SW 1271 (cell line): ENCODE measurements at regions not wholly inside any gene's neighbourhood (a gene's known extent, or its start where the extent isn't known, plus 50 kb on each side); places are given as distances from the start of the nearest gene placed in this dataset.

Source experiments
- DNase-seq, 2 experiments: peaks; one replicate each; lab custom pipeline; 2025; lab: John Stamatoyannopoulos, UW

DNA sequence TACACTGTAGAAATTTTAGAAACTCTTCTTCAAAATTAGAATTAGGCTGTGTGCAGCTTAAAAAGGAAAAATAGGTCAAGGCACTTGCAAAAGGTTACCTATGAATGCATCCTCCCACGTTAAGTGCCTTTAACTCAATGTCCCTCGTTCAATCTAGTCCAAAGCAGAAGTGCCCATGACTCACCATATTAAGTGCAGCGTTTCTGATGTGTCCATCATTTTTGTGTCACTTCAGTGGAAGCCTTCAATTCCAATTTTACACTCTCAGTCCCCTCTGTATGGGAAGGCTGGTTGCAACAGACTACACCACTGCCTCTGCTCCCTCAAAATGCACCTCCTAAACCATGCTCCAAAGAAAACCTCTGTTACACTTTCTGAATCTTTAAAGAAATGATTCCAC, 53.4 kb downstream of the FOXB1 start:
- DNase-seq, result no peak

GRCh38 chr15:60059186-60059585, 55.1 kb downstream of the FOXB1 start:
- no peak for DNase-seq

- DNase-seq, result no peak
These were observed 57.6 kb downstream of the FOXB1 start for GRCh38 chr15:60061758-60062157.

DNA sequence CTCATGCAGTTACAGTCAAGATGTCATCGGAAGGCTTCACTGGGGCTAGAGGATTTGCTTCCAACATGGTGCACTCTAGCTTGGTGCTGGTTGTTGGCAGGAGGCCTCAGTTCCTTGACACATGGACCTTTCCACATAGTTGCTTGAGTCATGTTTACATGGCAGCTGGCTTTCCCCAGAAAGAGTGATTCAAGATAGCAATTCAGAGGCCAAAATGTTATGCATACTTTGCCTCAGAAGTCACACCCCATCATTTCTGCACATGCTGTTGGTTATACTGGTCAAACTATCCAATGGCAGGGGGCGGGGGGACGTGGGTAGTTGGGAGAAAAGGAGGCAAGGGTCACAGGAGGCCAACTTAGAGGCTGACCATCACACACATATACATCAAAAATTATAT, 58.7 kb downstream of the FOXB1 start:
- no peak for DNase-seq

DNA sequence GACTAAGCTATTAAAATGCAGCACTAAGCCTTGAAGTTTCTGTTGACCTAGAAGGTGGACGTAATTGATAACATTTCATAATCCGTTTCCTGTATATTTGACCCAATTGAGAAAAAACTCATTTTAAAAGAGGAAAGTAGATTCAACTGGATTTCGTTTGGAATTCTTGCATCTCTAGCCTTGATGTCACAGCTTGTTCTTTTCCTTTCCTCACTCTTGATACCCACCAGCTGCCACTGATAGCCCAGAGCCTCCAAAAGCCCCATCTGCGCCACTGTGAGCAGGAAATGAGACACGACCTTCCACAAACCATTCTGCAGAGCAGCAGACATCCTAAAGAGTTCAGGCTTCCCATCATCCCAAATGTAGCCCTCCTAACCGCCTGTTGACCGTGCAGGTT, 61.8 kb downstream of the FOXB1 start:
- DNase-seq, result no peak

GRCh38 chr15:60070838-60071493, 66.9 kb downstream of the FOXB1 start:
- DNase-seq, result peak; percentile 9 to 65

GRCh38 chr15:60072826-60073465, 68.8 kb downstream of the FOXB1 start:
- no peak for DNase-seq

GRCh38 chr15:60073466-60073840, 69.3 kb downstream of the FOXB1 start:
- DNase-seq, result no peak

GRCh38 chr15:60074181-60074885, 70.2 kb downstream of the FOXB1 start:
- DNase-seq, result no peak

GRCh38 chr15:60076045-60076444, 71.9 kb downstream of the FOXB1 start:
- no peak for DNase-seq

GRCh38 chr15:60076582-60077276, 72.6 kb downstream of the FOXB1 start:
- DNase-seq, result no peak

GRCh38 chr15:60077581-60078359, 73.7 kb downstream of the FOXB1 start:
- DNase-seq, result no peak

DNA sequence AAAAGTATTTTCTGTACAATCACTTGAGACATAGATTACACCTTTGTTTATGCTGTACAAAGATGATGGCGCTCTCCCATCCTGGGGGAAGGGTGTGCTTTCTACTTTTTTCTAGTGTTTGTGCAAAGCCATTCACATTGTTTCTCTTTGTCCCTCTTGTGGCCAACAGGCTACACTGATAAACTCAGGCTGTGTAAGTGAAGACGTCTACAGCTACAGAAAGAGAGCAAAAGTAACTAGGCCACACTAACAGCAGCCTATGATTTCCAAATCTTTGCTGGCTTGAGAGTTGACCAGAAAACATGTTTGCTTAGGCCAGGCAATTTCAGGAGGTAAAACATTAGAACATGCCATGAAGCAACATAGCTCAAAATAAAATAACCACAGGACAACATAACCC, 75.1 kb downstream of the FOXB1 start:
- DNase-seq, result peak in 1 of 2 experiments; percentile 15

GRCh38 chr15:60081976-60082375, 77.9 kb downstream of the FOXB1 start:
- no peak for DNase-seq

- no peak for DNase-seq
These were observed 79.2 kb downstream of the FOXB1 start for GRCh38 chr15:60083318-60083717.

- DNase-seq, result no peak
These were observed 82.7 kb downstream of the FOXB1 start for GRCh38 chr15:60086681-60087429.

DNA sequence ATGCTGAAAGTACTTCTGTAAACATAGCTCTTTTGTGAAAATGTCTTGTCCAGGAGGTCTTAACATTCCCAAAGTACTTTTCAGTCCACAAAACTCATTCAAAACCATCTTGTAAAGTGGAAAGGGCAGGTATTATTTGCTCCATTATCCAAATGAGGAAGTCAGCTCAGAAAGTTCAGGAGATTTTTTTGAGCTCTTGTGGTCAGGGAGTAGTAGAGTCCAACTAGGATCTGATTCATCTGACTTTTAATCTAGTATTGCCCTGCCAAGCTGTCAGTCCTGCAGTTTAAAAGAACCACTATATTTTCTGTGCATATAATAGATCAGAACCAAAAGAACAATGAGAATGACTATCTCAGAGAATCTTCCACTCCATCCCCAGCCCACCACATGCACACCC, 83.5 kb downstream of the FOXB1 start:
- no peak for DNase-seq

DNA sequence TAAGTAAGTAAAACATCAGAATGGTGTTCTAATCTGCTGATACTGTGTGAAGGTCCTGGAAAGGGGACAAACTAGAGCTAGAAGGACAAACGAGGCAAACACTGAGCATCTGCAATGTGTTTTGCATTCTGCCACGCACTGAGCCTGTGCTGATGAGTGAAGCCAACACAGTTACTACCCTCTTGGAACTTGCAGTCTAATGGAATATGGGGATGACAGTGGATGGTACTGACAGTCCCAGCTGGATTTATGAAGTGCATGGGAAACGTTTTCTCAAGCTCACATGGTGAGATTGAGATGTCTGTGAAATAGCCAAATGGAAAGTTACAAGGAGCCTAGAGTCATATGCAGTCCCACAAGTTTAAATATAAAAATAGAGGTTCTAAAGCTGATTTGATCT, 86.6 kb downstream of the FOXB1 start:
- no peak for DNase-seq

DNA sequence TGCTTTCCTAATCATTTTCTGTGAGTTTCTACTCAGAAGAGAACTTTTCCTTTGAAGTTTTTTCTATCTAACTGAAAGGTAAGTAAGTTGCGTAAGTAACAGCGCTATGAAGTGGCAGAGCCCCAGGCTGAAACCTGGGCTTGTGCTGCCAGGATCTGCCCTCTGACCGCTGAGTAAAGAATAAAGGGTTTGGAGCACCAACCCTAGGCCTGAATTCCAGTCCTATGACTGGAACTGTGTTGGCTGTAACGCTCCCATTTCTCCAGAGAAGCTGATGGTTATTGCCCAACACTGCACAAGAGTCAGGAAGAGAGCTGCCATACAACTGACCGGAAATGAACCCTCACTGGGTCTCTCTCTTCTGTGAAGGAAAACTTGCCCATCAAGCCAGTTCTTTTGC, 87.0 kb downstream of the FOXB1 start:
- DNase-seq, result peak; percentile 63 to 85

- no peak for DNase-seq
These were observed 87.8 kb downstream of the FOXB1 start for GRCh38 chr15:60091911-60092310.
